ENCODE measurements at regions not wholly inside any gene's neighbourhood (a gene's known extent, or its start where the extent isn't known, plus 50 kb on each side); places are given as distances from the start of the nearest gene placed in this dataset.

DNA sequence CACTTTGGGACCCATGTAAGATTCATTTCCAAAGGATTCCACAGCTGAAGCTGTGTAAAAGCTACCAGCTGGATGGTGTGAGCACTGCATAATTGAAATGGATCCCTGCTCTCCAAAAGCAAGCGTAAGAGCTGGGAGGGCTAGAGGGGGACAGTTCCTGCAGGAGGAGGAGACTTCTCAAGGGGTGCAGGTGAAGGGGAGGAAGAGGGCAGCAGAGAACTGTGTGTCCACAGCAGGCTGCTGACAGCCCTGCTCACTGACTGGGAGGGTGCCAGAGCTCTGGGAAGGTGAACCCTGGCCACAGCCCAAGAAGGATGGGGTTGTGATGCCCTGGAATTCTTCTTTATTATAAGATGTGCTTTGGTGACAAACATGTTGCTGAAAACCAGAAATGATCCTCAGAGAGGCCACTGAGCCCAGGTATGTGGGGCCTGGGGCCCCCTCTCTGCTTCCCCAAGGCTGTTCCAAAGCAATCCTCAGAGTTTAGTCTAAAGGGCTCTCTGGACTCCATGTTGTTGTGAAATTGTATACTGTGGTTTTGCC, 112.8 kb upstream of the SLC25A48 start:
- no peak for DNase-seq (ENCODE audit: insufficient read length, low spot score)
- TF ChIP-seq, protein P1, sequence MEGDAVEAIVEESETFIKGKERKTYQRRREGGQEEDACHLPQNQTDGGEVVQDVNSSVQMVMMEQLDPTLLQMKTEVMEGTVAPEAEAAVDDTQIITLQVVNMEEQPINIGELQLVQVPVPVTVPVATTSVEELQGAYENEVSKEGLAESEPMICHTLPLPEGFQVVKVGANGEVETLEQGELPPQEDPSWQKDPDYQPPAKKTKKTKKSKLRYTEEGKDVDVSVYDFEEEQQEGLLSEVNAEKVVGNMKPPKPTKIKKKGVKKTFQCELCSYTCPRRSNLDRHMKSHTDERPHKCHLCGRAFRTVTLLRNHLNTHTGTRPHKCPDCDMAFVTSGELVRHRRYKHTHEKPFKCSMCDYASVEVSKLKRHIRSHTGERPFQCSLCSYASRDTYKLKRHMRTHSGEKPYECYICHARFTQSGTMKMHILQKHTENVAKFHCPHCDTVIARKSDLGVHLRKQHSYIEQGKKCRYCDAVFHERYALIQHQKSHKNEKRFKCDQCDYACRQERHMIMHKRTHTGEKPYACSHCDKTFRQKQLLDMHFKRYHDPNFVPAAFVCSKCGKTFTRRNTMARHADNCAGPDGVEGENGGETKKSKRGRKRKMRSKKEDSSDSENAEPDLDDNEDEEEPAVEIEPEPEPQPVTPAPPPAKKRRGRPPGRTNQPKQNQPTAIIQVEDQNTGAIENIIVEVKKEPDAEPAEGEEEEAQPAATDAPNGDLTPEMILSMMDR (IDR thresholded peaks at IDR 0.05; ENCODE audit: insufficient read depth, missing control alignments), result no peak
- no peak for FAIRE-seq

DNA sequence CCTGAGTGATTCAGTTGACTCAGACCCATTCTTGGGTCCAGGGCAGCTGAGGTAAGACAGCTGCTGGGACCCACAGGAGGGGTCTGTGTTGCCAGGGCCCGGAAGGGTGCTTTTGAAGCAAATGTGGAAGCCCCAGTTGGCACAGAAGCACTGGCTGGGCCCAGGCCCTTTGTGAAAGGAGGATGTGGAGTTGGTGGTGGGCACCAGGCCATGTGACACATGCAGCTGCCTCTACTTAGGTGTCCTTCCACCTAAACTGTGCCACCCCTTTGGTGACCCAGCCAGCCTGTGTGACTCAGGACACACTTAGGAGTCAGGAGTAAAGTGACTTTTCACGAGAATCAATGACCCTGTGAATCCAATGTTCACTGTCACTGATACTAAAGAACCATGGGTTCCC, 114.3 kb upstream of the SLC25A48 start:
- FAIRE-seq, result no peak
- TF ChIP-seq, protein P1 (IDR thresholded peaks at IDR 0.05; ENCODE audit: insufficient read depth, missing control alignments), result no peak

DNA sequence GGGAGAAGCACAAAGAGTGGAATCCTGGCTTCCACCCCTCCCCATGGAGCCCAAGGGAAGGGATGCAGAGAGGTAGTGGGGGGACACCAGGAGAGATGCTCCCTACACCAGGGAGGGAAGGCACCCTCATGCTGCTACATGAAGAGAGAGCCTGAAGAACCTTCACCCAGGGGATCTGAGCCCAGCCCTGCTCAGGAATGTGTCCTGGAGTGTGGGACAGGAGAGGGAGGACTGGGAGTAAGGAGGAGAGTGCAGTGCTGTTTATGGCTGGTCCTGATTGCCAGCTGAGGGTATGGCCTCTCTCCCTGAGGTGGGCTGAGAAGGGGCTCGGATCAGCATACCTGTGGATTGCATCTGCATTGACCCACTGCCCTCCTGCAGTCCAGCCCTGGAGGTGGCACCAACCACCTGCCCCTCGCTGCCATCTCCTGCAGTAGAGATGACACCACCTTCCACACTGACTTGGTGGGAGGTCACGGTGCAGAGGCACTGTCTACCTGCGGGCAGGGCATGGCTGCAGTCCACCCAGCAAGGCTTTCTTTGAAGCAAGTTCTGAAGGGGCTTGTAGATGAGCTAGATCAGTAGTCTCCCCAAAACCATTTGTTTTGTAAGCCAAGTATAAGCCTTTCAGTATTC, 114.9 kb upstream of the SLC25A48 start:
- FAIRE-seq (no peak), DNase-seq (ENCODE audit: insufficient read length, low spot score) (no peak)
- TF ChIP-seq, protein P1 (IDR thresholded peaks at IDR 0.05; ENCODE audit: insufficient read depth, missing control alignments), result no peak

More for the DNA sequence above, 114.3 kb upstream of the SLC25A48 start:
- DNase-seq (ENCODE audit: insufficient read length, low spot score), result no peak

DNA sequence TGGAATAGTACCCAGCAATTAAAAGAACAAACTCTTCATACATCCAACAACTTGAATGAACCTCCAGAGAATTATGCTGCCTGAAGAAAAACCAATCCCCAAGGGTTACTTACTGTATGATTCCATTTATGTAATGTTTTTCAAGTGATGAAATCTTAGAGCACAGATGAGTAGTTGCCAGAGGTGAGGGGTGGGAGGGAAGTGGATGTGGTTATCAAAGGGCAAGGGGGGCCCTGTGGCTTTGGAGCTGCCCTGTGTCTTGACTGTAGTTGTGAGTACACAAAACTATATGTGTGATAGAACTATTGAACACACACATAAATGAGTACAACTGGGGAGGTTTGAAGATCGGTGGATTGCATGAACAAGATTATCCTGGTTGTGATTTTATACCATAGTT, 115.8 kb upstream of the SLC25A48 start:
- DNase-seq (ENCODE audit: insufficient read length, low spot score) (no peak), FAIRE-seq (no peak)
- TF ChIP-seq, protein P1 (IDR thresholded peaks at IDR 0.05; ENCODE audit: insufficient read depth, missing control alignments), result no peak

DNA sequence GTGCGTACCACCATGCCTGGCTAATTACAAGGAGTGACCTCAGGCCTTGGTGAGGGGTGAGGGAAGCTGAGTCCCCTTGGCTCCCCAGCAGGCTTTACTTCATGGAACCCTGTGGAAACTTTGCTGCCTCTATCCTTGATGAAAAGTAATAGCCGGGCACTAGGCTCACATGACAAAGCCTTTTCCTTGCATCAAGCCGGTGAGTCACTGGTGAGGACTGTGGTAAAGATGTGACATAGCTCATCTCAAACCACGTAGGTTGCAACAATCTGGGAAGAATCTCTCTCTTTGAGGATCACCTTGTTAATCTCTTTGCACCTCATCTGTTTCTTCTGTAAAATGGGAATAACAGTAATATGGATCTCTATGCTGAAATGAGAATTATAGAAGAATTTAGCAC, 116.3 kb upstream of the SLC25A48 start:
- no peak for DNase-seq (ENCODE audit: insufficient read length, low spot score)
- TF ChIP-seq, protein P1 (IDR thresholded peaks at IDR 0.05; ENCODE audit: insufficient read depth, missing control alignments), result no peak
- no peak for FAIRE-seq

DNA sequence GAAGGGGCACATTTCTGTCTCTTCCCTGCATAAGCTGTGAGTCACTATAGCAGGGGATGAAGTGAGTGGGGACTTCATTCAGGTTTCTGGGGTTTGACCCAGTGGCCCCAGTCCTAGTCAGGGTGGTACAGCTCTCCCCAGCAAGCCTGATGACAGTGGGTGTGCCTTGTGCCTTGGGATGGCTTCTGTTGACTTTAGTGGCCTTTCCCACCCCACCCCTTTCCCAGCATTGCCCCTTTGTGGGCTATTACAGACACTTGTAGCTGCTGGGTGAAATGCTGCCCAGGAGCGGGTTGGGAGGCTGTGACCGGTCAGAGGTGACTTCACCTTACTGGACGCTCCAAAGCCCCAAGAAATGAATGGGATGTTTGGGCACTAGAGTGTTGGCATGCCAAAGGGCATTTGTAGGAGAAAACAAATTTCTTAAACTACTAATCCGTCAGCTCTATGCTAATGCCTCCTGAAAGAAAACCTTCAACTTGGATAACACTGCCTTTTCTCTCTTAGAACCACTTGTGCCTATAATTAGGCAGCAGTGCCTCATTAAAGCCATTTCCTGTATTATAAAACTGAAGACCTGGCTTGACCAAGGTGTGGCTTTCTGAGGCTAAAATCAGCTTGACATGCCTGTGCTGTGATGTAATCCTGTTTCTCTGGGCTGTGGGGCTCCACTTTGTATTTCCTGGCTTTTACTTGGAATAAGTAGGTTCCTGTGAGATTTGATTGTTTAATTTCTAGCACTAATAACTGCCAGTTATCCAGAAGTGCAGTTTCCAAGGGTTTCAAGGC, 119.0 kb upstream of the SLC25A48 start:
- no peak for FAIRE-seq
- no peak for DNase-seq (ENCODE audit: insufficient read length, low spot score)
- TF ChIP-seq, protein P1 (IDR thresholded peaks at IDR 0.05; ENCODE audit: insufficient read depth, missing control alignments), result no peak

Data from D721Med (cell line).